GM18505 (cell line): ENCODE measurements at regions not wholly inside any gene's neighbourhood (a gene's known extent, or its start where the extent isn't known, plus 50 kb on each side); places are given as distances from the start of the nearest gene placed in this dataset.

ENCODE experiments used
- ATAC-seq: cut with Tn5 transposase; IDR thresholded peaks from one replicate; pipeline ENCODE4 v1.9.1; 2021; ENCODE audit not compliant: unreplicated experiment
- POLR2A ChIP-seq: IDR thresholded peaks from 4 replicates; pipeline ENCODE4 v1.6.1; 2011; ENCODE audit warnings: borderline replicate concordance; ENCODE audit not compliant: insufficient read depth, insufficient read length; ENCODE audit errors: extremely low read depth

DNA sequence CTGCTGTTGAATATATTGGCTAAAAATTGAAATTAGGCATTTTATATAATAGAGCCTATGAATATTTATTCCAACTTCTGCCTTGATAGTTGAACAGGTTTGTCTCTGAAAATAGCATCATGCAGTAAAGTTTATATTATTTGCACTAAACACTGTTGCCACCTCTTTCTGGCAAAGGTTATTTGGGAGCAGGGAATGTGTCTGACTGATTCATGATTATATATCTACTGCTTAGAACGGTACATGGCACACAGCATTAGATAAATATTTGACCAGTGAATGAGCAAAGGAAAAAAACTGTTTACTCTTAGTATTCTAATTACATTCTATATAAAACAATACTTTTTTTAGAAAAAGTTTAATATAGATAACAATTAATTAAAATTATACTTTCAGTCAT, 123.1 kb upstream of the MGAT4C start:
- TF ChIP-seq POLR2A, result no peak
- no peak for ATAC-seq

- ATAC-seq, result no peak
- TF ChIP-seq POLR2A, result no peak
These were observed 119.9 kb upstream of the MGAT4C start for GRCh38 chr12:86376052-86376451.

- no peak for TF ChIP-seq POLR2A
- no peak for ATAC-seq
These were observed 117.6 kb upstream of the MGAT4C start for GRCh38 chr12:86373813-86374212.

GRCh38 chr12:86367137-86367536, 110.9 kb upstream of the MGAT4C start:
- no peak for ATAC-seq
- TF ChIP-seq POLR2A, result no peak

DNA sequence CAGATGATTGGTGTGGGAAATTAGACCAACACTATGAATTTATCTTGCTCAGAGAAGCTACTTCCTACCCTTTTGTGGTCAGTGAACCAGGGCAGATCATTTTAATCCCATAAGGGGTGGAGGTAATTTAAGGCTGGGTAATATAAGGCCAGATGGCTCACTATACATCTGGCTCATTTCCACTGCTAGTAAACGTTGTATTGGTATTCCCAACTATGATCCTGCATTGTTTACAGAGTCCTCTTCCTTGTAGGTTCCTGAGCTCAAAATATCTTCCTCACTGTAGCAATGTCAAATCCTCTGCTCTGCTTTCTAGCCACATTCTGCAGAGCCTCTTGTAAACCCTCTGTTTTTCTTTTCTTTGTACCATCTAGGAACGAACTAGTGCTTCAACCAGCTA, 93.0 kb upstream of the MGAT4C start:
- TF ChIP-seq POLR2A, result no peak
- no peak for ATAC-seq

- ATAC-seq, result no peak
- TF ChIP-seq POLR2A, result no peak
These were observed 77.8 kb upstream of the MGAT4C start for GRCh38 chr12:86333955-86334522.

DNA sequence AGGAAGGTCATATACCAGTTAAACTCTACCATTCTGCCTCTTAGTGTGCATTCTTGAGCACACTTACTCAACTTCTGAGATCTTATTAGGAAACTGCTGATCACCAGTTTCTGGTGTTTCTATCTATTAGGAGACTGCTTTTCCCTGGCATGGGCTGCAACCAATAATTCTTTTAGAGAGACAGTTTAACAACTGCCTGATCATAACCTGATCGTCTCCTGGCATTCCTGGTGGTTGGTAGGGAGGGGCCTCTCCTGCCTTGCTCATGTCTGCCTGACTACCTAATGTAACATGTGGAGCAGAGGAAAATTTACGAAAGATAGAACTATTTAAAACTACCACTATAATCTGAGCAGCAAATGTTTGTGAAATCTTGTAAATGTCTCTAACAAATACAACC, 75.3 kb upstream of the MGAT4C start:
- ATAC-seq, result no peak
- no peak for TF ChIP-seq POLR2A

GRCh38 chr12:86331012-86331411, 74.8 kb upstream of the MGAT4C start:
- no peak for ATAC-seq
- TF ChIP-seq POLR2A, result no peak

DNA sequence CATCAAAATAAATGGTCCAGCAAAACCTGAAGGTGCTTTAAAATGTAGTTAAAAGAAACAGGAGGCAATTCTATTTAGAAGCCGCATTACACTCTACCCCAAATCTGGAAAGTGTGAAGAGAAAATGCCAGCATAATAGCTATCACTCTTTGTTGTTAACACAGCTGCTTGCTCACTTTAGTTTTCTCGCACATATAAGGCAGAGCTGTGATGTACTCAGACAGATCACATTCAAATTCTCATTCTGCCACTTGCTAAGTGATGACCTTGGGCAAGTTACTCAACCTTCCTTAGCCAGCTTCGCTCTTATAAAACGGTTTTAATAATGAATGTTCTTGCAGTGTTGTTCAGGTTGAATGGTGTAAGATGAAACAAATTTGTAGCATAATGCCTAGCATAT, 56.0 kb upstream of the MGAT4C start:
- no peak for TF ChIP-seq POLR2A
- ATAC-seq, result no peak
